ENCODE measurements at regions not wholly inside any gene's neighbourhood (a gene's known extent, or its start where the extent isn't known, plus 50 kb on each side); places are given as distances from the start of the nearest gene placed in this dataset.

DNA sequence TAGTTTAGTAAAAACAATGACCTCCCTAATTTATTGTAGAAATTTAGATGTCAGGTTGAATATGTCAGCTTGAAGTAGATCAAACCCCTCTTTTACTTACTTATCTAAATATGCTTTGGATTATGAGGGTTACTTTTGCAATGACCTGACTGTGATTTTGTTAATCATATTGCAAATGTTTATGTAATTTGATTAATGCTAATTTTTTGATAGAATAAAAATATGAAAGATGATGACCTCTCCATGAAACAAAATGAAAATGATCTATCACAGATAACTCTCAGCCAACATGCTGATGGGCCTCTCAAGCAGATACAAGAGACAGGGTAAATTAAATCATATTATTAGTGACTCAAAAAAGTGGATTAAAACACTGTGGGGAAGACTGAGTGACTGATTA, 131.0 kb downstream of the CEP57L1 start:
- DNase-seq (ENCODE audit: low read depth in 2 of 2) = no peak

- no peak for DNase-seq (ENCODE audit: low read depth in 2 of 2)
These were observed 130.6 kb downstream of the CEP57L1 start for GRCh38 chr6:109225946-109226345.

- DNase-seq (ENCODE audit: low read depth in 2 of 2) = no peak
These were observed 129.7 kb downstream of the CEP57L1 start for GRCh38 chr6:109224994-109225393.

DNA sequence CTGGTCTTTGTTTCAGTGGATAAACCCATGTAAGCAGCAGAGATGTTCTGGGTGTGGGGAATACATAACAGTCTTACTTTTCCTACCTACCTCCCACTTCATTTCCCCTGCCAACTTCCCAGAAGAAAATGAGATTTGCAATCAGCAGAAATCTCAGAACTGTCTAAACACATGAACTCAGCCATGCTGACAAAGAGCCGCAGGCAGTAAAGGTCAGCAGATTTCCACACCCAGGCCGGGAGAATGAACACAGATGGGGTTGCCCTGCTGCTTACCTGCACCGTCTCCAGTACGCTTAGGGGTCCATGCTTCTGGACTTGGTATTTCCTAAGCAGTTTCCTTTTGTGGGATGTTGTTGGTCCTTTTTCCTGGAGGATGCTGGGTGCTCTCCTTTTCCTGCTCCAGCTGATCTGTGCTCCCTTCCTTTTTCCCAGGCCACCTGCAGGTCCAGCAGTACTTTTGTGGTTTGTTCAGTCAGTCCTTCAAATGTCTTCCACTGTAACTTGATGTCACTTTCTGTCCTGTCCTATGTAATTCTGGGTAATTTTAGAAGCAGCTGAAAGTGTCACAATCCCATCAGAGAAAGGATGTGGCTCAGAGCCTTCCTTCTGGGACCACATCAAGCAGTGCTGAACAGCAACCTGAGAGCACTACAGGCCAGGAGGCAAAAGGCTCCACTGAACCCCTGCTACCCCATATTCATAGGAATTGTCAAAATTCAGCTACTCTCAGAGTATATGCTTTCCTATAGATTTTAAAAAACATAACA, 129.0 kb downstream of the CEP57L1 start:
- no peak for DNase-seq (ENCODE audit: low read depth in 2 of 2)

GRCh38 chr6:109222848-109223247, 127.5 kb downstream of the CEP57L1 start:
- no peak for DNase-seq (ENCODE audit: low read depth in 2 of 2)

DNA sequence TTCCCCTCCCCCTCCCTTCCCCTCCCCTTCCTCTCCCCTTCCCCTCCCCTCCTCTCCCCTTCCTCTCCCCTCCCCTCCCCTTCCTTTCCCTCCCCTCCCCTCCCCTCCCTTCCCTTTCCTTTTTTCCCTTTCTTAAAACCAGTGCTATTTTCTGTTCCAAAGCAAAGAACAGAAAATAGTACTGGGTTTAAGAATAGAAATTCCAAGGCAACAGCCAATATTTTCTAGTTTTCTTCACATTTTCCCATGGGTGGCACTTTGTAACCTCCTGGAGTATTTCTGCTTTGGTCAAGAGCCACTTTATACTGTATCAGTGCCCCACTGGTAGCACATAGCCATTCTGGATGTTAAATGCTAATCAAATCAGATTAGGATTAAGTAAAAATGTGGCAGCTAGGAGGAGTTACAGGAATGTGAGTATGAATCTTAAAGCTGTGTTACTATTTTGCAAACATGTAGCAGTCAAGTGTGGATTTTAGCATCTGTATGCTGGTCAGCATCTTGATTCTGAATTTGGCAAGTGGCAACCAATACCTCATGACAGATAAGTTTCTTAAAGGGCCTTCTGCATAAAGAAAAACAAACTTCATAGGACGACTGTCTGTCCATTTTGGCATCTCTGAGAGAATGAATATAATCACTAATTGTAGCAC, 126.4 kb downstream of the CEP57L1 start:
- DNase-seq (ENCODE audit: low read depth in 2 of 2) = no peak

Measured in stimulated activated CD8-positive, alpha-beta memory T cell treated with anti-CD3 and anti-CD28 coated beads, Interleukin-2, amount 100 ng/mL, for 48 hours (primary cell).